Left renal cortex interstitium (tissue), 4 donors: ENCODE measurements at regions not wholly inside any gene's neighbourhood (a gene's known extent, or its start where the extent isn't known, plus 50 kb on each side); places are given as distances from the start of the nearest gene placed in this dataset.
A peak's percentile ranks its signal among the peaks of the same experiment; 100 is the strongest.
"Not testable (repeated sequence)": the region's sequence is repeated elsewhere in the genome, so short reads cannot be mapped to it uniquely, and the experiment has no call there.

Experiments used
- DNase-seq, 4 donors: peaks; one replicate each; pipeline ENCODE4 v3.0.0-alpha.2; 2013; ENCODE audit warnings: low read depth in 4 of 4, low spot score in 2 of 4, missing footprints in 1 of 4

DNA sequence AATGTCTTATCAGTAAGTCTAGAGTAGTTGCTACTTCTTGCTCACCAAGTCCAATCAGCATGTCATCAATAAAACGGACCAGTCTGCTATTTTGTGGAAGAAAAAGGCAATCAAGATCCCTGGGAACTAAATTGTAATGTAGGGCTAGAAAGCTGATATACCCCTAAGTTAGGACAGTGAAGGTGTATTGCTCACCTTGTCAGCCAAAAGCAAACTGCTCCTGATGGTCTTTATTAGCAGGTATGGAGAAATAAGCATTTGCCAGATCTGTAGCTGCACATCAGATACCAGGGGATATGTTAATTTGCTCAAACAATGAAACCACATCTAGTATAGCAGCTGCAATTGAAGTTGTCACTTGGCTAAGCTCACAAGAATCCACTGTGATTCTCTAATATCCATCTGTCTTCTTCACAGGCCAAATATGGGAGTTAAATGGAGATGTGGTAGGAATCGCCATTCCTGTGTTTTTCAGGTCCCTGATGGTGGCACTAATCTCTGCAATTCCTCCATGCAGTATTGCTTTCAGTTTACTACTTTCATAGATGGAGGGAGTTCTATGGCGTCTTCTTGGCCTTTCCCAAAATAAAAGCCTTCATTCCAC, 75.0 kb downstream of the TMEM237 start:
- DNase-seq, result no peak

DNA sequence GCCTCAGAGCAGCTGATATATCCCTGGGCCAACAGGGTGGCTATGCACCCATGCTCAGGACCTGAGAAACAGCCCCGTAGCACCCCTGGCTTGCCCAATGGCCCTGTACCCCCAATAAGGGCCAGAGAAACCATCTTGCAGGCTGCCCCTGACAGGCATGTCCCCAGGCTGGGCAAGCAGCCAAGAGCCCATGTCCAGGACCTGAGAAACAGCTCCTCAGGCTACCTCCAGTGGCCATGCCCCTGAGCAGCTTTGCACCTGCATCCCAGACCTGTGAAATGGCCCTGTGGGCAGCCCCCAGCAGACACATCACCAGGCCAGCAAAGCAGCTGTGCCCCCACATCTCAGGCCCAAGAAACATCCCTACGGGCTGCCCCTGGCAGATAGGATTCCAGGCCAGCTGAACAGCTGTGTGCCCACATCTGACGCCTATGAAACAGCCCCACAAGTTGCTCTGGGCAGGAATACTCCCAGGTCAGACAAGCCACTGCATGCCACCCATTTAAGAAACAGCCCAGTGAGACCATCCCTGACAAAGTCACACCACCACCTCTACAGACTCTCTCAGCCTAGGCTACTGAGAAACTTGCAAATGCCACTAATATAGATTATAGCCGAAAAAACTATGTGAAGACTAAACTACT, 84.1 kb downstream of the TMEM237 start:
- no peak for DNase-seq

DNA sequence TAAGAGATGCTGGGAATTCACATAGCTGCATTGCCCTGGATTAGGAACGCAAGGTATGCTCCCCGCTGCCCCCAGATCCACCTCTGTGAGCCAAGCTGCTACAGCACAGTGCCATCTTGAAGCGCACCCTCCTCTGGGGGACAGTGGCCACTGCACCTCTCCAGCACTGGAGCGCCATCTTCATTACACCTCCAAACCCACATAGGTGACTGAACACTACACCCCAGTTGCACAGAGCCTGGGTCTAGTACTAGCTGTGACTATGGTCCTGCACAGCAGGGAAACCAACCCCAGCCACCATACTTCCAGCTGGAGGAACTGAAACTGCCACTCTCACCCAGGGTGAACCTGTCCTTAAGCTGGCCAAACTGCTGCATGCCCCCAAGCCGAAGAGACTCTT, 84.6 kb downstream of the TMEM237 start:
- DNase-seq, result no peak

DNA sequence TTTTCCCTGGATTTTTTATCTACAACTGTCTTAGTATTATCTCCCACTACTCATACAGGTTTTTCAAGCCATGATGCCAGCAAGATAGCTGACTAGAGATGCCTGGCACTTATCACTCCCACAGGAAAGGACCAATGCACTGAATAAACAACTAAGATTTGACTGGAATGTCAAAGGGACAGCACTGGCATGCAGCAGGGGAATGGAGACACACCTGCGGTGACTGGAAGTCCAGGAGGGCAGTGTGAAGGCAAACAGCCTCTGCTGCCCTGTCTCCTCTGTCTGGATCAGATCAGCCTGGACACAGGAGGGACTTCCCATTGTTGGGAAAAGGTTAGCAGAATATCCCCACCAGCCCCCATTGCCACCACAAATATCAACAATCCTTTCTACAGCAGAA, 85.1 kb downstream of the TMEM237 start:
- DNase-seq, result no peak

GRCh38 chr2:201551901-201552300, 91.4 kb downstream of the TMEM237 start:
- no peak for DNase-seq

- peak in 1 of 4 donors; percentile 0 for DNase-seq
Observed at GRCh38 chr2:201546576-201546975, 95.0 kb downstream of the STRADB start.

DNA sequence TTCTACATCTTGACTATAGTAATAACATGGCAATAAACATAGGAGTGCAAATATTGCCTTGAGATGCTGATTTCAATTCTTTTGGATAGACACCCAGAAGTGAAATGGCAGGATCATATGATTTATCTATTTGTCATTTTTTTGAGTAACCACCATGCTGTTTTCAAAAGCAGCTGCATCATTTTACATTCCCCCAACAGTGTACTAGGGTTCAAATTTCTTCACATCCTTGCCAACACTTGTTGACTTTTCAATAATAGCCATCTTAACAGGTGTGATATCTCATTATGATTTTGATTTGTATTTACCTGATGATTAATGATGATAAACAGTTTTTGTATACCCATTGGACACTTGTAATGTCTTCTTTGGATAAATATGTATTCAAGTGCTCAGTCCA, 90.8 kb downstream of the STRADB start:
- DNase-seq, result no peak

DNA sequence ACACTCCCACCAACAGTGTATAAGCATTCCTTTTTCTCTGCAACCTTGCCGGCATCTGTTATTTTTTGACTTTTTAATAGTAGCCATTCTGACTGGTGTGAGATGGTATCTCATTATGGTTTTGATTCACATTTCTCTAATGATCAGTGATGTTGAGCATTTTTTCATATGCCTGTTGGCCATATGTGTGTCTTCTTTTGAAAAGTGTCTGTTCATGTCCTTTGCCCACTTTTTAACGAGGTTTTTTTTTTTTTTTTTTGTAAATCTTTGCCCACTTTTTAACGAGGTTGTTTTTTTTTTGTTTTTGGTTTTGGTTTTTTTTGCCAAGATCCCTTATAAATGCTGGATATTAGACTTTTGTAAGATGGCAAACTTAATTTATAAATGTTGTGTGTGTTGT, 87.7 kb downstream of the STRADB start:
- not testable (repeated sequence) for DNase-seq

GRCh38 chr2:201538025-201538424, 86.5 kb downstream of the STRADB start:
- DNase-seq, result no peak

- no peak for DNase-seq
Observed at GRCh38 chr2:201536754-201537153, 85.2 kb downstream of the STRADB start.

- DNase-seq, result no peak
Observed at GRCh38 chr2:201536046-201536445, 84.5 kb downstream of the STRADB start.

DNA sequence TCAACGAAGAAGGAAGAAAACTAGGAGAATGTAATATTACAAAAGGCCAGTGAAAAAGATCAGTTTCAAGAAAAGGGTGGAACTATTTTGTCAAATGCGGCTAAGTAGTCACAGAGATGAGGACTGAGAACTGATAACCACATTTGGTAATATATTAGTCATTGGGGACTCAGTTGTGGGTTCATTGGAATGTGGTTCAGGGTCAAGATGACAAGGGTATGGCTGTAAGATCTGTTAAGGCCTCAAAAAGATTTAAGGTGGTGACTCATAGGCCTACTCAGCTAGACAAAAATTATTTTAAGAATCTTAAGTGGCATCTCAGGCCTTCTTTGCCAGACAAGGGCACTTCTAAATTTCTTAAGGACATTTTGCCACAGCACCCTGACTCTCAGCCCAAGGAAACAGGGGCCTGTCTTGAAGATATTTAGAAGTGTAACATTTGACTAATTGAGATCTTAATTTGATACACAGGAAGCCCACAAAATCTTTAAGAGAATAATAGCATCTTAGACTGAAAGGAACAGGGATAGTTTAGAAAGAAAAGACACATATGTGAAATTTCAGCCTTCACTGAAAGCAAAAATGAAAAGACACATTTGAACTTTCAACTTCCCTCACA, 81.3 kb downstream of the STRADB start:
- DNase-seq, result no peak
